CD4-positive, alpha-beta T cell (primary cell): ENCODE measurements at regions not wholly inside any gene's neighbourhood (a gene's known extent, or its start where the extent isn't known, plus 50 kb on each side); places are given as distances from the start of the nearest gene placed in this dataset.

Experiments
- ATAC-seq: fragments of 200-7000 bp; cut with Tn5 transposase; one replicate; pipeline ENCODE4 v1.10.0; 2022; ENCODE audit warnings: mild to moderate bottlenecking; ENCODE audit not compliant: poor library complexity
- CTCF ChIA-PET: fragments of 350-600 bp; sonication (Branson Sonifier 250); formaldehyde crosslinking; loops from one replicate; lab custom pipeline; 2021; ENCODE audit warnings: antibody characterized with exemption, inconsistent platforms; lab: Charles Lee
- POLR2A ChIA-PET: fragments of 350-600 bp; sonication (Branson Sonifier 250); formaldehyde crosslinking; loops from one replicate; lab custom pipeline; 2021; ENCODE audit warnings: antibody characterized with exemption, inconsistent platforms; lab: Charles Lee
- DNase-seq, 14 experiments: peaks; one replicate each; pipeline ENCODE4 v3.0.0-alpha.2; 2013 to 2020; ENCODE audit warnings: mixed read lengths in 2 of 14
- H3K27ac ChIP-seq, 2 donors: one replicate each; pipeline versions ENCODE4 v1.5.1 to v1.7.0; 2013; ENCODE audit warnings: low read length in 2 of 2, low read depth in 1 of 2, mild to moderate bottlenecking in 1 of 2
- H3K27me3 ChIP-seq, 2 experiments: 1 replicate in 1 of 2; 2 replicates in 1 of 2; pipeline versions ENCODE4 v1.6.1 to v1.7.0; 2013; ENCODE audit warnings: low read length in 2 of 2, control low read depth in 1 of 2, mild to moderate bottlenecking in 1 of 2, moderate library complexity in 1 of 2; ENCODE audit not compliant: insufficient read depth in 2 of 2, control insufficient read depth in 1 of 2
- H3K36me3 ChIP-seq: one replicate; pipeline ENCODE4 v1.6.1; 2013; ENCODE audit warnings: low read length, control low read depth; ENCODE audit not compliant: insufficient read depth
- H3K4me1 ChIP-seq: one replicate; pipeline ENCODE4 v1.6.1; 2013; ENCODE audit warnings: low read length, control low read depth; ENCODE audit not compliant: insufficient read depth
- H3K4me3 ChIP-seq: one replicate; pipeline ENCODE4 v1.5.1; 2013; ENCODE audit warnings: mild to moderate bottlenecking, low read length, moderate library complexity
- H3K9me3 ChIP-seq, 2 experiments: 1 replicate in 1 of 2; 2 replicates in 1 of 2; pipeline versions ENCODE4 v1.6.1 to v1.7.0; 2013; ENCODE audit warnings: low read length in 2 of 2, mild to moderate bottlenecking in 2 of 2, control low read depth in 1 of 2, moderate library complexity in 1 of 2; ENCODE audit not compliant: control insufficient read depth in 1 of 2, insufficient read depth in 1 of 2
- H3K27ac Mint-ChIP-seq: one replicate; pipeline ENCODE4 v1.8.0; 2020; ENCODE audit warnings: mixed read lengths
- H3K27me3 Mint-ChIP-seq: one replicate; pipeline ENCODE4 v1.8.0; 2021; ENCODE audit warnings: mixed read lengths
- H3K36me3 Mint-ChIP-seq: one replicate; pipeline ENCODE4 v1.8.0; 2021; ENCODE audit warnings: low read depth, mixed read lengths
- H3K4me1 Mint-ChIP-seq: one replicate; pipeline ENCODE4 v1.8.0; 2021; ENCODE audit warnings: low read depth, mixed read lengths
- H3K4me3 Mint-ChIP-seq: one replicate; pipeline ENCODE4 v1.8.0; 2020; ENCODE audit warnings: mild to moderate bottlenecking, mixed read lengths
- H3K9me3 Mint-ChIP-seq: one replicate; pipeline ENCODE4 v1.8.0; 2020; ENCODE audit warnings: mixed read lengths
- intact Hi-C, 2 experiments: fragments of 100-400 bp; cut with DNase I in 1 of 2; cut with micrococcal nuclease in 1 of 2; formaldehyde crosslinking; loops; one replicate each; pipeline versions ENCODE4 v1.15.1 to v1.9.0; 2023 to 2025; cut with DNase I, micrococcal nuclease
- TF ChIP-seq, protein P1 (sequence below): fragments of 200-600 bp; IDR thresholded peaks from one replicate; pipeline ENCODE4 v1.8.0; 2022; ENCODE audit warnings: antibody characterized with exemption, mild to moderate bottlenecking

DNA sequence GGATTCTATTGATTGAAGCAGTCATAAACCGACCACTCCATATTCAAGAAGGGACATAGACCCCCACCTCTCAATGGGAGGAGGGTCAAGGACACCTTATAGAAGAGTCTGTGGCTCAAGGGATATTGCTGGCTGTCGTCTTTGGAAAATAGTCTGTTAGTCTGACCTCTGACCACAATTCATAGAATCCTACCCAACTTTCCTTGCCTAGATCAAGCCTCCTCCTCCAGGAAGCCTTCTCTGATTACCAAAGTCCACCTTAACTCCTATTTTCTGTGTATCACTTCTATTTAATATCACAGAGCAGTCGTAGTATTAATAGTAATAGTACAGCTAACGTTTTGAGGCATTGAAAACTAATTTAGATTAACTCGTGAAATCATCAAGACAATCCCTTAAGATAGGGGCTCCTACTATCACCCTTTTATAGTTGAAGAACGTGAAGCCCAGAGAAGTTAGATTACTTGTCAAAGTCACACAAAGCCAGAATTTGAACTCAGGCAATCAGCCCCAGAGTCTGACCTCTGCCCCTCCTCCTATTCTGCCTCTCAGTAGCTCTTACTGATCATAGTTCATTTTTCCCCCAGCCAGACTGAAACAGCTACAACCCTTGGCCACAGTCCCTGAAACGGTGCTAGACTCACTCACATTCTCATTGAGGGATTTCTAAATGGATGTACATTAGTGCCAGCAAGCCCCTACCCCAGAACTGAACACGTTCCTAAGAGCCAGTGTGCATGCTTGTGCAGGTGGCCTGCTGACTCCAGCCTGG is 636.6 kb downstream of the MID1IP1 start:
- Histone ChIP-seq H3K36me3 (no peaks in the 10 kb centered on the region), H3K9me3 (peaks cover 0 to 4% of the 10 kb centered on the region in 2 experiments), H3K4me3 (no peak overlapping the region), H3K27me3 (no peaks in the 10 kb centered on the region), H3K27ac (no peak overlapping the region), H3K4me1 (peaks cover 12% of the 10 kb centered on the region)
- H3K27ac Mint-ChIP-seq, result no peak overlapping the region
- POLR2A ChIA-PET, result interaction anchor here (1.4 kb wide), 1 partner anchor 10 kb away, joined by 3 read pairs; no protein-coding TSS in a partner anchor
- no peaks in the 10 kb centered on the region for H3K36me3 Mint-ChIP-seq
- no peak overlapping the region for H3K4me3 Mint-ChIP-seq
- CTCF ChIA-PET, result no interaction called here
- DNase-seq (no peak), ATAC-seq (no peak)
- intact Hi-C loops, result no loop called here
- no peaks in the 10 kb centered on the region for H3K27me3 Mint-ChIP-seq
- H3K4me1 Mint-ChIP-seq, result peaks cover 12% of the 10 kb centered on the region
- TF ChIP-seq, protein P1, sequence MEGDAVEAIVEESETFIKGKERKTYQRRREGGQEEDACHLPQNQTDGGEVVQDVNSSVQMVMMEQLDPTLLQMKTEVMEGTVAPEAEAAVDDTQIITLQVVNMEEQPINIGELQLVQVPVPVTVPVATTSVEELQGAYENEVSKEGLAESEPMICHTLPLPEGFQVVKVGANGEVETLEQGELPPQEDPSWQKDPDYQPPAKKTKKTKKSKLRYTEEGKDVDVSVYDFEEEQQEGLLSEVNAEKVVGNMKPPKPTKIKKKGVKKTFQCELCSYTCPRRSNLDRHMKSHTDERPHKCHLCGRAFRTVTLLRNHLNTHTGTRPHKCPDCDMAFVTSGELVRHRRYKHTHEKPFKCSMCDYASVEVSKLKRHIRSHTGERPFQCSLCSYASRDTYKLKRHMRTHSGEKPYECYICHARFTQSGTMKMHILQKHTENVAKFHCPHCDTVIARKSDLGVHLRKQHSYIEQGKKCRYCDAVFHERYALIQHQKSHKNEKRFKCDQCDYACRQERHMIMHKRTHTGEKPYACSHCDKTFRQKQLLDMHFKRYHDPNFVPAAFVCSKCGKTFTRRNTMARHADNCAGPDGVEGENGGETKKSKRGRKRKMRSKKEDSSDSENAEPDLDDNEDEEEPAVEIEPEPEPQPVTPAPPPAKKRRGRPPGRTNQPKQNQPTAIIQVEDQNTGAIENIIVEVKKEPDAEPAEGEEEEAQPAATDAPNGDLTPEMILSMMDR, result no peak
- H3K9me3 Mint-ChIP-seq, result no peaks in the 10 kb centered on the region

DNA sequence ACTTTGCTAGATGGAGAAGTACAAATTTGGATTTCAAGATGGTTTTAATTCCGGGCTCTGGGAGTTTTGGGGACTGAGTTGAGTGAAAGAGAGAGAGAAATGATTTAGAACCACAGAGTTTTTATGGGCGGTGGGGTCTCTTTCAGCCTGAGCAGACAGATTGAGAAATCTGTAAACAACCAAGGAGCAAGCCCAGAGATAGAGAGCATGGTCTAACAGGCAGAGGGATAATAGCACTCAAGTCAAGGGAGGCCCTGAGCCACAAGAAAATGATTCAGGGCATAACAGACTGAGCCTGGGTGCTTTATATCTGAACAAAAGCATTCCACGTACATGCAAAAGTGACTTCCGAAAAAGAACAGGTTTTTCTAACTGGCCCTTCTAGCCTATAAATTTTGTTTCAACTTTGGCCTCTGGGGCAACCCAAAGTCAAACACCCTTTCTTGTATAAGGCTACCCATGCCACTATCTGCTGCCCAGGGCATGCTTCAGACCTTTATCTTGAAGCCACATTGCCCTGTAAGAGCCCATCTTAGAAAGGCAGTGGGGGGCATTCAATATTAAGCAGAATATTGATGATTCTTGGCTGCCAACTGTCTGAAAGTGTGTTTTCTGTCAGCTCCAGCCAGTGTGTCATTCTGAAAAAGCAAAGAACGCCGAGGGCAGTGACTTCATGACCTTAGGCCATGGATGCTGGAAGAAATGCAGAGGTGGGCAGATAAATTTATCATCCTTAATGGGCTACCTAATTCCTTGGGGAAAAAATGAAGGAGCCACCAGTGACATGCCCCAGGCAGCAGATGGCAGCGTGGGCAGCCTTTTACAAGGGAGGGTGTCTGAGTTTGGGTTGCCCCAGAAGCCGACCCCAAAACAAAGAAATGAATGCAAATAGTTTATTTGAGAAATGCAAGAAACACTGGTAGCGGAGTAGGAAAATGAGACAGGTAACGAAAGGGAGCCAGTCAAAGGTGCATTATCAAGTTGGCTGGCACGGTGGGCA is 637.6 kb downstream of the MID1IP1 start:
- peaks cover 0 to 4% of the 10 kb centered on the region in 2 experiments for H3K9me3 ChIP-seq
- H3K4me1 Mint-ChIP-seq, result peaks cover 14% of the 10 kb centered on the region
- H3K27ac Mint-ChIP-seq, result no peak overlapping the region
- no peak for ATAC-seq
- no peak overlapping the region for H3K4me3 Mint-ChIP-seq
- no peak for DNase-seq
- H3K36me3 ChIP-seq, result no peaks in the 10 kb centered on the region
- no peak overlapping the region for H3K4me3 ChIP-seq
- H3K27me3 ChIP-seq, result no peaks in the 10 kb centered on the region
- H3K27ac ChIP-seq, result no peak overlapping the region
- TF ChIP-seq, protein P1, result no peak
- H3K27me3 Mint-ChIP-seq, result no peaks in the 10 kb centered on the region
- ChIA-PET POLR2A (interaction anchor here (1.4 kb wide), 1 partner anchor 11 kb away, joined by 3 read pairs; no protein-coding TSS in a partner anchor), CTCF (no interaction called here)
- H3K9me3 Mint-ChIP-seq, result no peaks in the 10 kb centered on the region
- H3K36me3 Mint-ChIP-seq, result no peaks in the 10 kb centered on the region
- intact Hi-C loops, result no loop called here
- peaks cover 12% of the 10 kb centered on the region for H3K4me1 ChIP-seq

DNA sequence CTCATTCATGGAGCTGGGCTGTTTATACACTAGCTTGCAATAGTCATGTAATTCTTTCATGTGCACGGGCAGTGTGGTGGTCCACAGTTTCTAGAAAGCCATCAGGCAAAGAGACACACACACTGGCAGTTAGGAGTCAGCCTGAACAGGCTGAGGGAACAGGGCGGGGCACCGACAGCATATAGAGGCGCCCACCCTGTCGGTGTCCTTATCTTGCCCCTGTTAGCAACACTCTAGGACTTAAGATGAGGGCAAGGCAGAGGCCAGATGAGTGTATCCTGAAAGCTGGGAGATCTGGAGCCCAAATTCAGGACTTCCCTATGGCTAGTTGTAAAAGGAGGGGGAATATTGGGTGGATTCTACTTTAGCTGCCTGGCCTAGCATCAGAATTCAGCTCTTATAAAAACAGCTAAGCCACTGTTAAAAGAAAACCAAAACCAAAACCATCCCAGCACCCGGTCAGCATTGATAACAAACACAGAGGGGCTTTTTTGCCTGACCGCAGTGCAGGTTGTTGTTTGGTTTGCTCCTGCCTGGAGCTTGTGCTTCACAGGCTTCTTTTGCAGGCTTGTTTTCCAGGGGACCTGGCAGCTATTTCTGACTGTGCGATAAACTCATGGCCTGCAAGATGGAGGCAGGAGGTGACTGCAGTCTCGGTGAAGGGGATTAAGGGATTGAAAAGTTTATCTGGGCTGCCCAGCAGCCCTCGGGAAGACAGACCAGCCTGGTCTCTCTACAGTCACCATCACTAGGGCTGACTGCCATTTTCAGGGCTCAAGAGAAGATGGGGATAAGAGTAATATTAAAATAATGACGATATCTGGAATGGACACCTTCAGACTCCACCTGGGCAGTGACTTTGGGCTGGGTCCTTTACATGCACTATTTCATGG is 638.9 kb downstream of the MID1IP1 start:
- Mint-ChIP-seq H3K27ac (no peak overlapping the region), H3K4me1 (peaks cover 17% of the 10 kb centered on the region), H3K27me3 (no peaks in the 10 kb centered on the region), H3K4me3 (no peak overlapping the region), H3K36me3 (no peaks in the 10 kb centered on the region), H3K9me3 (no peaks in the 10 kb centered on the region)
- intact Hi-C loops, result no loop called here
- DNase-seq, result peak in 4 of 14 experiments; percentile 9 to 40 (median 18)
- H3K36me3 ChIP-seq, result no peaks in the 10 kb centered on the region
- H3K27me3 ChIP-seq, result no peaks in the 10 kb centered on the region
- H3K9me3 ChIP-seq, result peaks cover 0 to 4% of the 10 kb centered on the region in 2 experiments
- CTCF ChIA-PET, result no interaction called here
- no peak overlapping the region for H3K4me3 ChIP-seq
- peaks cover 12% of the 10 kb centered on the region for H3K4me1 ChIP-seq
- H3K27ac ChIP-seq, result no peak overlapping the region
- ATAC-seq, result no peak
- POLR2A ChIA-PET, result interaction anchor here (1.0 kb wide), 1 partner anchor 131 kb away, joined by 4 read pairs; no protein-coding TSS in a partner anchor
- TF ChIP-seq, protein P1, result no peak
